AG04449 (cell line): ENCODE measurements at regions not wholly inside any gene's neighbourhood (a gene's known extent, or its start where the extent isn't known, plus 50 kb on each side); places are given as distances from the start of the nearest gene placed in this dataset.
A peak's percentile ranks its signal among the peaks of the same experiment; 100 is the strongest.

ENCODE experiments used
- CTCF ChIA-PET: fragments of 350-600 bp; formaldehyde crosslinking; extraction: SDS; loops from one replicate; lab custom pipeline; 2021; ENCODE audit warnings: antibody characterized with exemption; lab: Yijun Ruan, JAX
- POLR2A ChIA-PET: fragments of 400-600, 350-600 bp; formaldehyde crosslinking; extraction: SDS; loops from one replicate; lab custom pipeline; 2020; ENCODE audit warnings: antibody characterized with exemption, inconsistent platforms; lab: Yijun Ruan, JAX
- DNase-seq: peaks from one replicate; pipeline ENCODE4 v3.0.0-alpha.2; 2010; ENCODE audit warnings: low read depth, low spot score
- H3K4me3 ChIP-seq: 2 replicates; pipeline ENCODE4 v1.5.1; 2011; ENCODE audit warnings: low read depth, mild to moderate bottlenecking, control low read depth, low read length
- CTCF ChIP-seq: IDR thresholded peaks from one replicate; pipeline ENCODE4 v1.5.1; 2011; ENCODE audit warnings: mild to moderate bottlenecking, moderate library complexity, low read length, control low read depth, inconsistent platforms; ENCODE audit not compliant: insufficient read depth; ENCODE audit errors: missing control alignments

DNA sequence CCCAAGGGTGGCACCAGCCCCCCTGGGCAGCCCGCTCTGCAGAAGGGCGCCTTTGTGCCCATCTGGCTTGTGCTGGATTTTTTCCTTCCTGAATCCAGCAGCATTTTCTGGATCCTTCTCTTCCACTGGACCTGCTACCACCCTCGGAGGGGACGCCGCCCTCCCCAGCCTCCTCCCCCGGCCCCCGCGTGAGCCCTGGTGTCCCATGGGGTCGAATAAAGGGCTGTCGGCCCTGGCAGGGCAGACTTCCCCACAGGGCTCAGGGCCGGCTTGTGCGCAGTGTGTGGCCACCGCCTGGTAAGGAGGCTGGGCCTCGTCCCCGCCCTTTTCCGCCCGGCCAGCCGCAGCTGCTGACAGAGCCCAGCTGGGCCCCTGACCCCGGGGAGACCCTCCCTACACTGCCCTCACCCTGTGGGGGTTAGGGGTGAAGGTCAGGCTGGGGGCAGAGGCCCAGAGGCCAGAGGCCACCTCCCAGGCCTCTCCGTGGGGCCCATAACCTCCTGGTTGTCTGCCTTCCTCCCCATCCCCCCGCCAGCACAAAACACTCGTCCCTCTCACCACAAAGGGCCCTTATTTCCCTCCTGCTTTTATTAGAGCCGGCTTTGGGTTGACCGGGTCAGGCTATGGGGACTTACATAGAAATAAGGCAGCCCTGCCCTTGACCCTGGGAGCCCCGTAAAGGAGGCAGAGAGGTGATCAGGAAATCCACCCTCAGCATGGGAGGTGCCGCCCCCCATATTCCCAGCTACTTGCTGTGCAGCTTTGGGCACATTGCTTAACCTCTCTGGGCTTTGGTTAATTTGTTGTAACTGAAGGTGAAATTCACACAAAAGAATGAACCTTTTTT, 179.3 kb upstream of the CIBAR2 start:
- H3K4me3 ChIP-seq = no peak overlapping the region
- DNase-seq = no peak
- ChIA-PET POLR2A (no interaction called here), CTCF (interaction anchor here (0.7 to 2.3 kb wide), 6 partner anchors 13 to 530 kb away, joined by 3 to 6 read pairs (median 4); no protein-coding TSS in a partner anchor)
- no peak for TF ChIP-seq CTCF

DNA sequence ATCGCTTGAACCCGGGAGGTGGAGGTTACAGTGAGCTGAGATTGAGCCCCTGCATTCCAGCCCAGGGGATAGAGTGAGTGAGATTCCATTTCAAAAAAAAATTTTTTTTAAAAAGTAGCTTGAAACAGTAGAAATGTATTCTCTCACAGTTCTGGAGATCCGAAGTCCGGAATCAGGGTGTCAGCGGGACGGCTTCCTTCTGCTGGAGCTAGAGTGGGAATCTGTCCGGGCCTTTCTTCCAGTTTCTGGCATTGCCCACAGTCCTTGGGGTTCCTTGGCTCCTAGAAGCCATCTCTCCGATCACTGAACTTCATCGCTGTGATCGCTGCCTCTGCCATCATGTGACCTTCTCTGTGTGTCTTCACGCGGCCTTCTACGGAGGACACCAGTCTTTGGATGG, 181.2 kb upstream of the CIBAR2 start:
- TF ChIP-seq CTCF = no peak
- DNase-seq = no peak
- no peak overlapping the region for H3K4me3 ChIP-seq
- ChIA-PET POLR2A (no interaction called here), CTCF (interaction anchor here (0.7 to 2.2 kb wide), 5 partner anchors 10 to 179 kb away, joined by 3 to 6 read pairs (median 3); no protein-coding TSS in a partner anchor)

- DNase-seq = no peak
- ChIA-PET CTCF (interaction anchor here (0.7 to 4.5 kb wide), 8 partner anchors 10 to 180 kb away, joined by 3 to 48 read pairs (median 4); no protein-coding TSS in a partner anchor), POLR2A (no interaction called here)
- no peak for TF ChIP-seq CTCF
- no peak overlapping the region for H3K4me3 ChIP-seq
Observed at GRCh38 chr16:85293904-85294642, 181.8 kb upstream of the CIBAR2 start.

GRCh38 chr16:85294810-85295508, 182.7 kb upstream of the CIBAR2 start:
- POLR2A ChIA-PET = no interaction called here
- no peak for TF ChIP-seq CTCF

GRCh38 chr16:85296859-85297660, 184.8 kb upstream of the CIBAR2 start:
- peak; percentile 88 for TF ChIP-seq CTCF
- CTCF ChIA-PET = interaction anchor here (0.6 to 4.5 kb wide), 29 partner anchors 9 to 362 kb away, joined by 3 to 48 read pairs (median 5); no protein-coding TSS in a partner anchor
- no peak for DNase-seq
- no peak overlapping the region for H3K4me3 ChIP-seq
- POLR2A ChIA-PET = no interaction called here

More at GRCh38 chr16:85294810-85295508, 182.7 kb upstream of the CIBAR2 start:
- CTCF ChIA-PET = interaction anchor here (0.8 to 4.5 kb wide), 4 partner anchors 13 to 180 kb away, joined by 4 to 48 read pairs (median 4); no protein-coding TSS in a partner anchor
- DNase-seq = no peak
- no peak overlapping the region for H3K4me3 ChIP-seq
